ENCODE measurements at regions not wholly inside any gene's neighbourhood (a gene's known extent, or its start where the extent isn't known, plus 50 kb on each side); places are given as distances from the start of the nearest gene placed in this dataset.

- TF ChIP-seq CTCF (IDR thresholded peaks at IDR 0.05) (no peak), EP300 (IDR thresholded peaks at IDR 0.05) (no peak)
Observed at GRCh38 chr3:177553012-177553411, 355.7 kb upstream of the TBL1XR1 start.

All from ovary (tissue), 3 donors.